Thyroid gland (tissue), 4 donors: ENCODE measurements at regions not wholly inside any gene's neighbourhood (a gene's known extent, or its start where the extent isn't known, plus 50 kb on each side); places are given as distances from the start of the nearest gene placed in this dataset.

ENCODE experiments used
- POLR2A ChIP-seq, 2 donors: fragments of 450-650 bp; IDR thresholded peaks; one replicate each; pipeline ENCODE4 v1.6.1; 2017; ENCODE audit warnings: antibody characterized with exemption in 2 of 2, mild to moderate bottlenecking in 2 of 2, moderate library complexity in 1 of 2
- TF ChIP-seq, protein P1 (sequence below), 6 experiments: fragments of 200-600 bp in 3 of 6; fragments of 450-650 bp in 3 of 6; sonication (generic) in 3 of 6; IDR thresholded peaks; one replicate each; pipeline ENCODE4 v1.5.1; 2016 to 2019; ENCODE audit warnings: antibody characterized with exemption in 6 of 6, mild to moderate bottlenecking in 2 of 6, inconsistent platforms in 1 of 6, moderate library complexity in 1 of 6

DNA sequence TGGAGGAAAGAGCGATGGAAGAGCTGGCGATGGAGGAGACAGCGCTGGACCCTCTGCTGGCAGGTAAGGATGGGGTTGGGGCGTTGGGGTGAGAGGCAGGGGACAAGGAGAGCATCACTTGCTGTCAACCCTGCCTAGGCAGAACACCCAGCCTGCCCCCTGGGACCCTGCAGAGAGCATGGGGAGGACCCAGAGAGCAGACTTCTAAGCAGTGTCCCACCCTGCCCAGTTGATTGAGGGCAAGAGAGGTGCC, 111.6 kb upstream of the ANO1 start:
- TF ChIP-seq, protein P1, sequence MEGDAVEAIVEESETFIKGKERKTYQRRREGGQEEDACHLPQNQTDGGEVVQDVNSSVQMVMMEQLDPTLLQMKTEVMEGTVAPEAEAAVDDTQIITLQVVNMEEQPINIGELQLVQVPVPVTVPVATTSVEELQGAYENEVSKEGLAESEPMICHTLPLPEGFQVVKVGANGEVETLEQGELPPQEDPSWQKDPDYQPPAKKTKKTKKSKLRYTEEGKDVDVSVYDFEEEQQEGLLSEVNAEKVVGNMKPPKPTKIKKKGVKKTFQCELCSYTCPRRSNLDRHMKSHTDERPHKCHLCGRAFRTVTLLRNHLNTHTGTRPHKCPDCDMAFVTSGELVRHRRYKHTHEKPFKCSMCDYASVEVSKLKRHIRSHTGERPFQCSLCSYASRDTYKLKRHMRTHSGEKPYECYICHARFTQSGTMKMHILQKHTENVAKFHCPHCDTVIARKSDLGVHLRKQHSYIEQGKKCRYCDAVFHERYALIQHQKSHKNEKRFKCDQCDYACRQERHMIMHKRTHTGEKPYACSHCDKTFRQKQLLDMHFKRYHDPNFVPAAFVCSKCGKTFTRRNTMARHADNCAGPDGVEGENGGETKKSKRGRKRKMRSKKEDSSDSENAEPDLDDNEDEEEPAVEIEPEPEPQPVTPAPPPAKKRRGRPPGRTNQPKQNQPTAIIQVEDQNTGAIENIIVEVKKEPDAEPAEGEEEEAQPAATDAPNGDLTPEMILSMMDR (IDR thresholded peaks at IDR 0.05), result no peak
- no peak for TF ChIP-seq POLR2A (IDR thresholded peaks at IDR 0.05)
